Dendritic cell treated with granulocyte-macrophage colony-stimulating factor and Interleukin-4, amounts not matched to agents 40 ng/mL and 50 ng/mL, for 4 days (primary cell): ENCODE measurements at regions not wholly inside any gene's neighbourhood (a gene's known extent, or its start where the extent isn't known, plus 50 kb on each side); places are given as distances from the start of the nearest gene placed in this dataset.
"Not testable (repeated sequence)": the region's sequence is repeated elsewhere in the genome, so short reads cannot be mapped to it uniquely, and the experiment has no call there.

Experiments used
- H3K27ac Mint-ChIP-seq: one replicate; pipeline ENCODE4 v1.8.0; 2022; ENCODE audit warnings: mild to moderate bottlenecking, mixed read lengths
- H3K27me3 Mint-ChIP-seq: one replicate; pipeline ENCODE4 v1.8.0; 2022; ENCODE audit warnings: mild to moderate bottlenecking, mixed read lengths
- H3K36me3 Mint-ChIP-seq: one replicate; pipeline ENCODE4 v1.8.0; 2022; ENCODE audit warnings: low read depth, mixed read lengths
- H3K4me1 Mint-ChIP-seq: one replicate; pipeline ENCODE4 v1.8.0; 2022; ENCODE audit warnings: low read depth, mixed read lengths
- H3K4me3 Mint-ChIP-seq: one replicate; pipeline ENCODE4 v1.8.0; 2022; ENCODE audit warnings: mild to moderate bottlenecking, moderate library complexity, mixed read lengths
- H3K9me3 Mint-ChIP-seq: one replicate; pipeline ENCODE4 v1.8.0; 2022; ENCODE audit warnings: mixed read lengths
- intact Hi-C: fragments of 100-400 bp; cut with micrococcal nuclease; formaldehyde crosslinking; loops from one replicate; pipeline ENCODE4 v1.15.0; 2022

GRCh38 chr11:98394500-98394899 lies 626.2 kb upstream of the CNTN5 start:
- H3K27ac Mint-ChIP-seq, H3K4me3 Mint-ChIP-seq, intact Hi-C loops, H3K36me3 Mint-ChIP-seq, H3K4me1 Mint-ChIP-seq, H3K27me3 Mint-ChIP-seq: not testable (repeated sequence)
- H3K9me3 Mint-ChIP-seq, result peaks cover 18% of the 10 kb centered on the region

DNA sequence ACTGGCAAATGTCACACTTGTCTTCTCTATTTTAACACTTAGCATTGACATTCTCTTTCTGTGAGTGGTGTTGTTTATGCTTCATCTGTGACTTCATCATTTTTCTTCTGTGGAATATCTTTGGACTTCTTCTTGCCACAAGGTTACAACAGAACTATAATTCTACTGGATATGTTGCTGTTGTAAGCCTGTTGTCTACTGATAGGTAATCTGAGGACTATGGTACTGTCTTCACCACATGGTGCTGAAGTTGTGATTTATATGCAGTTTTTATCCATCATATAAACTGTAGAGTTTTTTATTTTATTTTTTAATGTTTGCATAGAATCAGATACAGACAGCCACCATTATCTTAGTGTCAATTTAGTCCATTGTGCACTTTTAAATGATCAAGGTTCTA lies 622.2 kb upstream of the CNTN5 start:
- Mint-ChIP-seq H3K27ac (no peak overlapping the region), H3K9me3 (peaks cover 18% of the 10 kb centered on the region), H3K4me1 (no peaks in the 10 kb centered on the region), H3K27me3 (no peaks in the 10 kb centered on the region), H3K36me3 (no peaks in the 10 kb centered on the region), H3K4me3 (no peak overlapping the region)
- intact Hi-C loops, result no loop called here

GRCh38 chr11:98409069-98409468 lies 611.7 kb upstream of the CNTN5 start:
- H3K27me3 Mint-ChIP-seq, result no peaks in the 10 kb centered on the region
- H3K36me3 Mint-ChIP-seq, result no peaks in the 10 kb centered on the region
- no peak overlapping the region for H3K4me3 Mint-ChIP-seq
- H3K4me1 Mint-ChIP-seq, result no peaks in the 10 kb centered on the region
- H3K27ac Mint-ChIP-seq, result no peak overlapping the region
- intact Hi-C loops, result no loop called here
- H3K9me3 Mint-ChIP-seq, result peaks cover 17% of the 10 kb centered on the region

DNA sequence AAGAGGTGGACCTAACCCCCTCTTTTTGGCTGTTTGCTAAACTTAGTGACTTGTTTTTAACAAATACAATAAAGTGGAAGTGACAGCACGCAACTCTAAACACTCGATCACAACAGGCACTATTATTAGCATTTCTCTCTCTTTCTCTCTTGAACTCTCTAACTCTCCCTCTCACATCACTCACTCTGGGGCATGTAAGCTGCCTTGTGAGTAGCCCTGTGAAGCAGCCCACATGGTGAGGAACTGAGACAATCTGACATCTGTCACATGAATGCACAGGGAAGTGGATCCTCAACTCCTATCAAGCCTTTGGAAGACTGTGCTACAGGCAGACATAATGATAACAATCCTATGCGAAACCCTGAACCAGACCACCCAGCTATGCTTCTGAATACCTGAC lies 609.0 kb upstream of the CNTN5 start:
- Mint-ChIP-seq H3K4me3 (no peak overlapping the region), H3K4me1 (no peaks in the 10 kb centered on the region), H3K36me3 (no peaks in the 10 kb centered on the region), H3K27ac (no peak overlapping the region), H3K9me3 (peaks cover 17% of the 10 kb centered on the region), H3K27me3 (no peaks in the 10 kb centered on the region)
- intact Hi-C loops, result no loop called here

GRCh38 chr11:98417256-98417755 lies 603.4 kb upstream of the CNTN5 start:
- H3K9me3 Mint-ChIP-seq, result peaks cover 26% of the 10 kb centered on the region
- no peaks in the 10 kb centered on the region for H3K27me3 Mint-ChIP-seq
- no peak overlapping the region for H3K4me3 Mint-ChIP-seq
- no peak overlapping the region for H3K27ac Mint-ChIP-seq
- no peaks in the 10 kb centered on the region for H3K36me3 Mint-ChIP-seq
- intact Hi-C loops, result no loop called here
- no peaks in the 10 kb centered on the region for H3K4me1 Mint-ChIP-seq

DNA sequence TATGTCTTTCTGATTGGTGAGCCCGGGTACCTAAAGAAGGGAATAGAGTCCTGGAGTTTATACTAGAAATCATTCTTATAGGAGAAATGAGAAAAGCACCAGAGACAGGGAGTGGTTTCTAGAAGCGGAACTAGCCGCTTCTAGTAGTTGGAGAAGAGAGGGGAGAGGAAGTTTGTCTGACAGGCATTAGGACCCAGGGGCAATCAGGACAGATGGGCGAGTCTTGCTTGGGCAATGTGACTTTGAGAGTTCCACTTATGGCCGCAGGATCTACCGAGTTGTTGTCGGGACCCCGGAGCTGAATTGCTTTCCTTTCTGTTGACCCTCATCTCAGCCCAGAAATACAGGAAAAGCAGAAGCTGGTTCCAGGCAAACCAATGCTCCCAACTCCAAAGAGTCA lies 596.8 kb upstream of the CNTN5 start:
- Mint-ChIP-seq H3K9me3 (peaks cover 54% of the 10 kb centered on the region), H3K4me3 (no peak overlapping the region), H3K4me1 (no peaks in the 10 kb centered on the region)

DNA sequence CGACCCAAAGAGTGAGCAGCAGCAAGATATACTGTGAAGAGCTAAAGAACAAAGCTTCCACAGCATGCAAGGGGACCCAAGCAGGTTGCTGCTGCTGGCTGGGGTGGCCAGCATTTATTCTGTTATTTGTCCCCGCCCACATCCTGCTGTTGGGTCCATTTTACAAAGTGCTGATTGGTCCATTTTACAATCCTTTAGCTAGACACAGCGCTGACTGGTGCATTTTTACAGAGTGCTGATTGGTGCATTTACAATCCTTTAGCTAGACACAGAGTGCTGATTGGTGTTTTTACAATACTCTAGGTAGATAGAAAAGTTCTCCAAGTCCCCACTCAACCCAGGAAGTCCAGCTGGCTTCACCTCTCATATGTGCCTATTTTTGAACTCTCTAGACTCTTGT lies 596.0 kb upstream of the CNTN5 start:
- H3K4me3 Mint-ChIP-seq, H3K36me3 Mint-ChIP-seq, H3K27me3 Mint-ChIP-seq, H3K27ac Mint-ChIP-seq, H3K4me1 Mint-ChIP-seq, intact Hi-C loops: not testable (repeated sequence)
- H3K9me3 Mint-ChIP-seq, result peaks cover 55% of the 10 kb centered on the region

More for the DNA sequence above, 596.8 kb upstream of the CNTN5 start:
- Mint-ChIP-seq H3K27me3 (no peaks in the 10 kb centered on the region), H3K27ac (no peak overlapping the region), H3K36me3 (no peaks in the 10 kb centered on the region)
- intact Hi-C loops, result no loop called here

GRCh38 chr11:98431463-98432359 lies 589.0 kb upstream of the CNTN5 start:
- H3K36me3 Mint-ChIP-seq, result no peaks in the 10 kb centered on the region
- intact Hi-C loops, result no loop called here
- no peak overlapping the region for H3K27ac Mint-ChIP-seq
- H3K4me1 Mint-ChIP-seq, result no peaks in the 10 kb centered on the region
- H3K4me3 Mint-ChIP-seq, result no peak overlapping the region
- no peaks in the 10 kb centered on the region for H3K27me3 Mint-ChIP-seq
- H3K9me3 Mint-ChIP-seq, result peaks cover 51% of the 10 kb centered on the region

- no peak overlapping the region for H3K27ac Mint-ChIP-seq
- peaks cover 45% of the 10 kb centered on the region for H3K9me3 Mint-ChIP-seq
- no peaks in the 10 kb centered on the region for H3K27me3 Mint-ChIP-seq
- H3K4me3 Mint-ChIP-seq, result no peak overlapping the region
- H3K36me3 Mint-ChIP-seq, result no peaks in the 10 kb centered on the region
- H3K4me1 Mint-ChIP-seq, result no peaks in the 10 kb centered on the region
- intact Hi-C loops, result no loop called here
These were observed 586.5 kb upstream of the CNTN5 start for GRCh38 chr11:98434296-98434695.

- Mint-ChIP-seq H3K36me3 (no peaks in the 10 kb centered on the region), H3K9me3 (peaks cover 36% of the 10 kb centered on the region), H3K4me1 (no peaks in the 10 kb centered on the region), H3K27me3 (no peaks in the 10 kb centered on the region), H3K4me3 (no peak overlapping the region), H3K27ac (no peak overlapping the region)
- intact Hi-C loops, result no loop called here
These were observed 567.4 kb upstream of the CNTN5 start for GRCh38 chr11:98453378-98453777.

- no peaks in the 10 kb centered on the region for H3K36me3 Mint-ChIP-seq
- no peak overlapping the region for H3K4me3 Mint-ChIP-seq
- peaks cover 40% of the 10 kb centered on the region for H3K9me3 Mint-ChIP-seq
- H3K27me3 Mint-ChIP-seq, result no peaks in the 10 kb centered on the region
- intact Hi-C loops, result no loop called here
- H3K27ac Mint-ChIP-seq, result no peak overlapping the region
- H3K4me1 Mint-ChIP-seq, result no peaks in the 10 kb centered on the region
These were observed 565.0 kb upstream of the CNTN5 start for GRCh38 chr11:98455500-98456307.

GRCh38 chr11:98456308-98456680 lies 564.5 kb upstream of the CNTN5 start:
- no peak overlapping the region for H3K27ac Mint-ChIP-seq

DNA sequence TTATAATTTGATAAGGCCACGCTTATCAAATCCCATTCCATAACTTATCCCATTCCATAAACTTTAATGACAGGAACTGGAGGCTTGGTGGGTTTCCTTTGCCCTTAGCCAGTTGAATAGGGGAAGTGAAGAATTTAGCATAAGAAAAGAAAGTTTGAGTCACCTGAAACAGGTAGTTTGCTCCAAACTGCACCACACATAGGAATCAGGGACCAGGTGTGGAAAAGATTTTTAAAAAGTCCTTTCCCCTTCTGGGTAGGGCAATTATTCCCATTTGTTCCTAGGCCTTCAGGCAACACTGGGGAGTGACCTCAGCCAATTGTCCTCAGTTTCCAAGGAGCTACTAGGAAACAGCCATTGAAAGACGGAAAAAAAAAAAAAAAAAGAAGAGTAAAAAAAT lies 525.7 kb upstream of the CNTN5 start:
- Mint-ChIP-seq H3K27me3 (no peaks in the 10 kb centered on the region), H3K36me3 (no peaks in the 10 kb centered on the region)
- intact Hi-C loops, result no loop called here

More at GRCh38 chr11:98456308-98456680, 564.5 kb upstream of the CNTN5 start:
- Mint-ChIP-seq H3K36me3 (no peaks in the 10 kb centered on the region), H3K27me3 (no peaks in the 10 kb centered on the region), H3K9me3 (peaks cover 44% of the 10 kb centered on the region), H3K4me3 (no peak overlapping the region), H3K4me1 (no peaks in the 10 kb centered on the region)
- intact Hi-C loops, result no loop called here

GRCh38 chr11:98495601-98496000 lies 525.1 kb upstream of the CNTN5 start:
- H3K27me3 Mint-ChIP-seq, result no peaks in the 10 kb centered on the region
- H3K4me3 Mint-ChIP-seq, result no peak overlapping the region

More for the DNA sequence above, 525.7 kb upstream of the CNTN5 start:
- peaks cover 23% of the 10 kb centered on the region for H3K9me3 Mint-ChIP-seq
- H3K4me3 Mint-ChIP-seq, result no peak overlapping the region
- H3K27ac Mint-ChIP-seq, result no peak overlapping the region
- H3K4me1 Mint-ChIP-seq, result no peaks in the 10 kb centered on the region

More at GRCh38 chr11:98495601-98496000, 525.1 kb upstream of the CNTN5 start:
- peaks cover 17% of the 10 kb centered on the region for H3K9me3 Mint-ChIP-seq
- no peak overlapping the region for H3K27ac Mint-ChIP-seq
- H3K36me3 Mint-ChIP-seq, result no peaks in the 10 kb centered on the region
- H3K4me1 Mint-ChIP-seq, result no peaks in the 10 kb centered on the region
- intact Hi-C loops, result no loop called here
